ENCODE measurements at regions not wholly inside any gene's neighbourhood (a gene's known extent, or its start where the extent isn't known, plus 50 kb on each side); places are given as distances from the start of the nearest gene placed in this dataset.

DNA sequence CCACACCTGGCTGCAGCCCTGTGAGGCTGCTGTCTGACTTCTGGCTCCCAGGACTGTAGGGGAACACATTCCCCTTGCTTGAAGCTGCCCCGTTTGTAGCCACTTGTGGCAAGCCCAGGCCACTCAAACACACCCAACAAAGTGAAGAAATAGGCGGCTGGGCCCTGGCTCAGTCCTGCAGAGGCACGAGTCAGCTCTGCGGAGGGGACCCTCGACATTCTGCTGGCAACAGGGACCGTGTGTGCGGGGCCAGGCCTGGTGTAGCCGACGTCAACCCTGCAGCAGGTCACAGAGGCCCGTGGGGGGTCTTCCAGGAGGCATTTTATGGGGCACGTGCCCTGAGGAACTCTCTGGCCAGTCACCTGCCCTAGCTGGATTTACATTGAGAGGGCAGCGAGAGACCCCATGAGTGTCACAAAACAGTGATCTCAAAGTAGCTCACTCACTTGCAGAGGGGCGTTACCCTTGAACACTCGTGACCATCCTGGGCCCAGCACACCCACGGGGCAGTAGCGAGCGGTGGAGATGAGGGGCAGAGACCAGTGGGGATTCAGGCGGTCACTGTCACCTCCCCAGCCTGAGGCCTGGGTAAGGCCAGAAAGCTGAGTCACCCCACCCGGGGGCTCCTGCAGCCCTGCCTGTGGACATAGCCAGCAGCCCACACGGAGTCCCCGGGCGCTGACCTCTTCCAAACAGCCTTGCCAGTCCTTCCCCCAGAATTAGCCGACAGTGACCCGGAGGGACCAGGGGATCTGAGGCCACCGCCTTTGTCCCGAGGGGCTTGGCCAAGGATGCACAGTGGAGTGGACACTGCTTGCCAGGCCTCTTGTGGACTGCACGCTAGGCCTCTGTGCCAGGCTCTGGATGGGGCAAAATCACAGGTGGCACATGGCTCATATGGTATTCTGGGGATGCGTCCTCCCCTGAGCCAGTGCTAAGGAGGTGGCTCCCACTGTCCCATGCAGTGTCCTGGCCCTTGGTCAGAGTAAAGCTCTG, 139.5 kb downstream of the CTTN start:
- DNase-seq: no peak

DNA sequence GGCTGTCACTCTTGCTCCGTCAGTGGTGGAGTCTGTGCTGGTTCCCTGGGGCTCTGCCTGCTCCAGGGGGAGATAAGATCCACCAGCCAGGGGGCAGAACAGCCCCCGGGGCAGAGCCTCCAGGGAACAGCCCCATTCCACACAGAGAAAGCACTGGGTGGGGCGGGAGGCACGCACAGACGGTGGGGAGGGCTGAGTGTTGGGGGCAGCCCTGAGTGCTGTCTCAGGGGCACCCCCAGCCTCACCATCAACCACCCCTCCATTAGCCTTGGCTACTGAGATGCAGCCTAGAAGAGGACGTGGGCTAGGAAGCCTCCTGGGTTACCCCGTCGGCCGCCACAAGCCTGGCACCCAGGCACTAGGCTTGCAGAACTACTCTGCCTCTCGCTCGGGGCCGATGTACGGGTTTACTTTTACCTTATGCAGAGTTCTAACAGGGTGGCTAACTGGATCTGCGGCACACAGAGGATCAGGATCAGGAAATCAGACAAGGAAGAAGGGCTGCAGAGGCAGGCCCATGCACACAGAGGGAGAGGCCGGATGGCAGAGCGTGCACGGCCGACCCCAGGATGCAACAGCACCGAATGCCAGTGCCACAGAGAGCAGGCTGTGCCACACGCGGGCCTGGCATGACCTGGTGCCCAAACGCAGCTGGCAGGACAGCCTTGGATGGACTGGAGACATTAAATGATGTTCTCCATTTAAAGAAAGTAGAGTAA, 140.5 kb downstream of the CTTN start:
- DNase-seq: no peak

GRCh38 chr11:70539360-70540095, 141.2 kb downstream of the CTTN start:
- no peak for DNase-seq

- no peak for DNase-seq
These were observed 141.9 kb downstream of the CTTN start for GRCh38 chr11:70540196-70540595.

DNA sequence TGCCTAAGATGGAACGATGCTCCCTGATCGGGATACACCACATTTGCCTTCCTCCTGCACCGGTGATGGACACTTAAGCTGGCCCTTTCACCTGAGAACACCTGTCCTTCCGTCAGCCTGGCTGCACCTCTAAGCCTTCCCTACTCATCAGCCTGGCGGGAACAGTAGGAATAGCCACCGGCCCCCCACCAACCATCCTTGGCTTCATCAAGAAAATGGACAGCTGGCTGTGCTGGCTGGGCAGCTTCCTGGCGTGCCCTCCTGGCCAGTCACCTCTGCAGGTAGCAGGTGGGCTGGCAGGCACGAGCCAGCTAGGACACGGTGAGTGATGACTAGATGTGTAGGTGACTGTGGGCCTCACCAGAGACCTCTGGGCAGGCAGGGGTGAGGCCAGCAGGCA, 142.8 kb downstream of the CTTN start:
- no peak for DNase-seq

GRCh38 chr11:70541699-70542098, 143.4 kb downstream of the CTTN start:
- no peak for DNase-seq

DNA sequence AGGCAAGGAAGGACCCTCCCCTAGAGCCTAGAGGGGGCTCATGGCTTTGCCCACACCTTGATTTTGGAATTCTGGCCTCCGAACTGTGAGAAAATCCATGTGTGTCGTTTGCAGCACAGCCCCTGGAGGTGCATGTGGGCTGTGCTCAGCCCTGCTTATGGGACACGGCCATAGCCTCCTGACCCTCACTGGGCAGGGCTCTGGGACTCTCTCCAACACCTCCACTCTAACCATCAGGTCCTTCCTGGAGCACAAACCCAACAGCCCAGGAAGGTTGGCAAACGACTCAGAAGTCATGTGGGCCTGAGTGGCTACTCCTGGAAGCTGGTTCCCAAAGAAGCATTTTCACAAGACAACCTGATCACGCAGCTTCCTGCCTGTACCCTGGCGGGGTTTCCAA, 144.1 kb downstream of the CTTN start:
- DNase-seq: no peak

- no peak for DNase-seq
These were observed 144.5 kb downstream of the CTTN start for GRCh38 chr11:70542811-70543210.

DNA sequence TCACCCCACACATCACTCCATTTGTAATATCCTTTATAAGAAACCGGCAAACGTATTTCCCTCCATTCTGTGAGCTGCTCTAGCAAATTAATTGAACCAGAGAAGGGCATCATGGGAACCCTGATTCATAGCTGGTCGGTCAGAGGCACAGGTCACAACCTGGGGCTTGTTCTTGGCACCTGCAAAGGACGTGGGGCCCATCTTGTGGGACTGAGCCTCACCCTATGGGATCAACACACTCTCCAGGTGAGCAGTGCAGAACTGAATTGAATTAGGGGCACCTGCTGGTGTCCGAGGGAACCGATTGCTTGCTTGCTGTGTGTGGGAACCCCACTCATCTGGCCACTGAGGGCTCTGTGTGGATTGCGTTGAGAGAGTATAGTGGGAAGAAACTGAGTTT, 145.3 kb downstream of the CTTN start:
- no peak for DNase-seq

DNA sequence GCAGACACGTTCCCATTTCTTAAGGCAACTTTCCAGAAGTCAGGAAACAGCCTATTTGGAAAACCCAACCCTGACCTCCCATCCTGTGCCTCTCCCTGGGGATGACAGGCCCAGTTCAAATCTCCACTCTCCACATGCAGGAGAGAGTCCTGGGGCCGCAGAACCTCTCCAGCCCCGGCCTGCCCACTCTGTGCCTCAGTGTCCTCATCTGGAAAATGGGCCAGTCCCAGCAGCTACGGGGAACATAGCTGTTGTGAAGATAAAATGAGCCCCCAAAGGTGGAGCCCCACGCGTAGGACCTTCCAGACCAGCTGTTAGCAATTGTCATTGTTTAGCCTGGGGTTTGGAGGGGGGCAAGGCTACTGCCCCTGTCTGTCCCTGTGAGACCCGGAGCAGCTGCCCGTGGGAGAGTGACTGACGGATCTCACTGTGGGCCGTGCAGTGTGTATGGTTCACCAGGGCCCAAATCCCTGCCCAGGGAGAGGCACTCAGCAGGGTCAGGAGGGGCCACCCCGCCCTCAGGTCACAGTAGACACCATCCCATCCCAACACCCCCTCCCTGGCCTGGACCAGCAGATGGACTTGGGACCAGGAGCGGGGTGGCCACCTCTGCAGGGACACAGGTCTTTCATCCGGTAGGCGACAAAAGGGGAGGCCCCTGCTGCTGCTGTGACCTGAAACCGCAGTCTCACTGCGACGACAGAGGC, 145.9 kb downstream of the CTTN start:
- no peak for DNase-seq

GRCh38 chr11:70544774-70545609, 146.7 kb downstream of the CTTN start:
- no peak for DNase-seq

GRCh38 chr11:70545610-70545912, 147.2 kb downstream of the CTTN start:
- DNase-seq: no peak

DNA sequence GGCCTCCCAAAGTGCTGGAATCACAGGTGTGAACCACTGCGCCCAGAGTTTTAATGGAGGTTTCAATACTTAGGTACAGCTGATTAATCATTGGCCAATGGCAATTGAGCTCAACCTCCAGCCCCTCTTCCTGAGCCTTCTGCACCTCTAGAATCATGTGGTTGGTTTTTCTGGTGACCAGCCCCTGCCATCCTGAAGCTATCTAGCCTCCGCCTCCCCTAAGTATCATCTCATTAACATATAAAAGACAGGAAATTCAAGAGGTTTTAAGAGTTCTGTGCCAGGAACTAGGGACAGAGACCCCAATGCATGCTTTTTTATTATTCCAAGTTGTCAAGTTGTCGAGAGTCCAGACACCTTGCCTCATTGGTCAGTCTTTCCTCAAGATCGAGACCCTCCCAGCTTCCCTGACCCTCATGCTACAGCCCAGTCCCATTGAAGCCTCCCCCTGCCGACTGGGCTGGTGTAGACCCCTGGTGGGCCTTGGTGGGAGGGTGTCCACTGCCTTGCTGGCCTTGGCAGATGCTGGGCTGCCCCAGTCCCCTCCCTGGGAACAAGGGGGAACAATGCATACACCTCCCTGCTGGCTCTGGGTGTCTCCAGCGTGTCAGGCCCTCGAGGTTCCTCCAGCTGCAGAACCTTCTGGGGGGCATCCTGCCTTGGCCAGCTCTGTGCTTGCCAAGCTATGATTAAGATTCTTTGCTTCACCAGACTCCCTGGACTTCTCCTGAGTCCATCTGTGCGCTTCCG, 148.0 kb downstream of the CTTN start:
- DNase-seq: no peak

DNA sequence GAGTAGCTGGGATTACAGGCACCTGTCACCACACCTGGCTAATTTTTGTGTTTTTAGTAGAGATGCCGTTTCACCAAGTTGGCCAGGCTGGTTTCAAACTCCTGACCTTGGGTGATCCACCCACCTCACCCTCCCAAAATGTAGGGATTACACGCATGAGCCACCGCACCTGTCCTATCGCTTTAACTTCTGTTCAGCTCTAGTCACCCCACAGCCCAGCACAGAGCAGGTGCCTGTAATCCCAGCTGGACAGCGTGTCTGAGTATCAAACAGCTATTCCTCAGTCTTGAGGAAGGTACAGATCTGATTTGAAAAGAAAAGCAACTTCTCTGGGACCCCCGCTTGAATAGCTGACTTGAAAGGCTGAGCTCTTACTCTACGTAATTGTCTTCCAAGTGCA, 149.1 kb downstream of the CTTN start:
- no peak for DNase-seq

DNA sequence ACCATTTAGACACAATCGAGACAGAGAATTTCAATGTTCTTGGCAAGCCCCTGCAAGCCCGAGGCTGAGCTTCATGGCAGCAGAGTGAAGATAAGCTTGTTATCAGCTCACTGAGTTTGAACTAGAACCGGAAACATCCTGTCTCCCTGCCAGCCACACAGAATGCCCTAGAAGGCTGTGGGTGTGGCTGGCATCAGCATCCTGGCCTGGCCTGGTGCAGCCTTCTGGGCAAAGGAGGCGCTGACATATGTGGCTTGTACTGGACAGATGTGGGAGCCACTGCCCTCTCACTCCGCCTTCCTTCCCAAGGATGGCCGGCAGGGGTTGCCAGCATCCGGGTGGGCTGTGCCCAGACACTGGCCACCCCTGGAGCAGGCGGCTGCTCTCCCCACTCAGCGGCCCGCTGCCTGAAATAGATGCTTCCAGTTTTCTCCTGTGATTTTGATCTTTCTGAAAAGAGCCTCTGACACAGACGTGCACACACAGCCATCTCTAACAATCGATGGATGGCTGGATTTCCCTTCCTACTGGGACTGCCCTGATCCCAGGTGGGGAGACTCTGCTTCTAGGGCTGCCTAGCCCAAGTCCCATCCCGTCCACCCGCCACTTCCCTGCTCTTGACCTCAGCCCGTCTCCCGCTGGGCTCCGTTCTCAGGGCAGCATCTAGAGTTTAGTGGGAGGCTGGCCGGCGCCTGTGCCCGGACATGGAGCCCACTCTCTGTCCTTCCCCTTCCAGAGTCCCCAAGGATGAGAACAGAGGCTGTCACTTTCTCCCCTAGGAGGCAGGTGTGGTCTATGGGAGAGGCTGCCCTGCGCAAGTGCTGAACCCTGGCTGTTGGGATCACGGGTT, 149.7 kb downstream of the CTTN start:
- no peak for DNase-seq

GRCh38 chr11:70548976-70549375, 150.6 kb downstream of the CTTN start:
- DNase-seq: no peak

GRCh38 chr11:70549386-70549785, 151.1 kb downstream of the CTTN start:
- DNase-seq: no peak

- DNase-seq: no peak
These were observed 151.5 kb downstream of the CTTN start for GRCh38 chr11:70549796-70550195.

DNA sequence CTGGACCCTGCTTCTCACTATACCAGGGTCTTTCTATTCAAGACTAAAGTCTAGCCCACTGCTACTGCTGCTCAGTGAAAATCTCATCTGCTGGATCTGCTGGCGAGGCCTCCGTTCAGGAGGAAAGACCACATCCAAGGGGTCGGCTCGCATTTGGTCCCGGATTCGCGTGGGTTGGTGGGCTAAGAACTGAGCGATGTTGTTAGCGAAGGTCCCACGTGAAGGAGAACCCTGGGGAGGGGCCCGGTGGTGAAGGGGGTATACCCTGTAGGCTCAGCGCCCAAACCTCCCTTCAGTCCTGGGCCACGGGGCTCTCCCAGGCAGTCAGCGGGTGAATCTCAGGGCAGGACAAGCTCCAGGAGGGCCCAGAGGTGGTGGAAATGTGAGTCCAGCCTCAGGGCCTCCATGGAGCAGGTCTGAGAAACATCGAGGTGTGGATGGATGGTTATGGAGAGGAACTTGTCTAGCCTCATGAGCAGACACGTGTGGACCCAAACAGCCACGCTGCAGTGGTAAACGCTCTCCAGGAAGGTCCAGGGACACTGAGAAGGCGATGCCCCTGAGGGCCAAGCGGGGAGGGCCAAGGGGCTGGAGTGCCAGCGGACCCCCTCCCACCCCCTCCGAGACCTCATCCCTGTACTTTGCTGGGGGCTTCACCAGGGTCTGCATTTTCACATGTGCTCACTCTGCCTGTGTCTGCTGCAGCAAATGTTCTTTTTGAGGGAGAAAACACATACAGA, 152.3 kb downstream of the CTTN start:
- no peak for DNase-seq

All from inflammatory macrophage treated with lipopolysaccharide for 4 hours (primary cell).